ENCODE measurements at regions not wholly inside any gene's neighbourhood (a gene's known extent, or its start where the extent isn't known, plus 50 kb on each side); places are given as distances from the start of the nearest gene placed in this dataset.

DNA sequence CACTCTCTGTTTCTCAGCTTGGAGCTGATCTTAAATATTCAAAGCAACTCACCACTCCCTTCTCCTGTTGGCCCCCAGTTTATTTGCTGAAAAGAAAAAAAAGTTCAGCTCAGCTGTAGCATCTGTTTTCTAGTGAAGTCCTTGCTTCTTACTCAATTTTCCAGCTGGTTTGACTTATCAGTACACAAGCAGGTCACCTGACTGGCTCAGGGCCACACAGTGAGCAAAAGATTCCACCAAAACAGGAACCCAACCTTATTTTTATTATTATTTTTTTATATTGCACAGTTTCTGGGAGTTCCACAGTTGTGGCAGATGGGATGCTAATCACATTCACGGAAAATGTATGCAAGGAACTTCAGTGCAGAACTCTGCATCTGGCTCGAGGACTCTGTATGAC is 390.7 kb upstream of the RGMA start:
- TF ChIP-seq, protein P1, sequence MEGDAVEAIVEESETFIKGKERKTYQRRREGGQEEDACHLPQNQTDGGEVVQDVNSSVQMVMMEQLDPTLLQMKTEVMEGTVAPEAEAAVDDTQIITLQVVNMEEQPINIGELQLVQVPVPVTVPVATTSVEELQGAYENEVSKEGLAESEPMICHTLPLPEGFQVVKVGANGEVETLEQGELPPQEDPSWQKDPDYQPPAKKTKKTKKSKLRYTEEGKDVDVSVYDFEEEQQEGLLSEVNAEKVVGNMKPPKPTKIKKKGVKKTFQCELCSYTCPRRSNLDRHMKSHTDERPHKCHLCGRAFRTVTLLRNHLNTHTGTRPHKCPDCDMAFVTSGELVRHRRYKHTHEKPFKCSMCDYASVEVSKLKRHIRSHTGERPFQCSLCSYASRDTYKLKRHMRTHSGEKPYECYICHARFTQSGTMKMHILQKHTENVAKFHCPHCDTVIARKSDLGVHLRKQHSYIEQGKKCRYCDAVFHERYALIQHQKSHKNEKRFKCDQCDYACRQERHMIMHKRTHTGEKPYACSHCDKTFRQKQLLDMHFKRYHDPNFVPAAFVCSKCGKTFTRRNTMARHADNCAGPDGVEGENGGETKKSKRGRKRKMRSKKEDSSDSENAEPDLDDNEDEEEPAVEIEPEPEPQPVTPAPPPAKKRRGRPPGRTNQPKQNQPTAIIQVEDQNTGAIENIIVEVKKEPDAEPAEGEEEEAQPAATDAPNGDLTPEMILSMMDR (conservative IDR thresholded peaks at IDR 0.05; ENCODE audit: low read depth, low read length) = no peak
- TF ChIP-seq, protein P2, sequence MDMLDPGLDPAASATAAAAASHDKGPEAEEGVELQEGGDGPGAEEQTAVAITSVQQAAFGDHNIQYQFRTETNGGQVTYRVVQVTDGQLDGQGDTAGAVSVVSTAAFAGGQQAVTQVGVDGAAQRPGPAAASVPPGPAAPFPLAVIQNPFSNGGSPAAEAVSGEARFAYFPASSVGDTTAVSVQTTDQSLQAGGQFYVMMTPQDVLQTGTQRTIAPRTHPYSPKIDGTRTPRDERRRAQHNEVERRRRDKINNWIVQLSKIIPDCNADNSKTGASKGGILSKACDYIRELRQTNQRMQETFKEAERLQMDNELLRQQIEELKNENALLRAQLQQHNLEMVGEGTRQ (IDR thresholded peaks at IDR 0.05; ENCODE audit: low read depth, low read length) = no peak
- no peak for TF ChIP-seq POLR2A (IDR thresholded peaks at IDR 0.05; ENCODE audit: low read depth, low read length)
- TF ChIP-seq SMC3 (IDR thresholded peaks at IDR 0.05; ENCODE audit: low read depth, low read length) = no peak
- TF ChIP-seq CEBPB (IDR thresholded peaks at IDR 0.05; ENCODE audit: low read depth, low read length) = no peak
- no peak for TF ChIP-seq RFX5 (IDR thresholded peaks at IDR 0.05; ENCODE audit: low read depth, low read length)
- TF ChIP-seq NFE2L2 (IDR thresholded peaks at IDR 0.05; ENCODE audit: low read depth, low read length) = no peak
- TF ChIP-seq RCOR1 (IDR thresholded peaks at IDR 0.05; ENCODE audit: insufficient replicate concordance, low read length) = no peak
- TF ChIP-seq FOS (IDR thresholded peaks at IDR 0.05; ENCODE audit: low read depth, low read length) = no peak
- no peak for TF ChIP-seq RAD21 (IDR thresholded peaks at IDR 0.05; ENCODE audit: low read length)
- TF ChIP-seq, protein P3, sequence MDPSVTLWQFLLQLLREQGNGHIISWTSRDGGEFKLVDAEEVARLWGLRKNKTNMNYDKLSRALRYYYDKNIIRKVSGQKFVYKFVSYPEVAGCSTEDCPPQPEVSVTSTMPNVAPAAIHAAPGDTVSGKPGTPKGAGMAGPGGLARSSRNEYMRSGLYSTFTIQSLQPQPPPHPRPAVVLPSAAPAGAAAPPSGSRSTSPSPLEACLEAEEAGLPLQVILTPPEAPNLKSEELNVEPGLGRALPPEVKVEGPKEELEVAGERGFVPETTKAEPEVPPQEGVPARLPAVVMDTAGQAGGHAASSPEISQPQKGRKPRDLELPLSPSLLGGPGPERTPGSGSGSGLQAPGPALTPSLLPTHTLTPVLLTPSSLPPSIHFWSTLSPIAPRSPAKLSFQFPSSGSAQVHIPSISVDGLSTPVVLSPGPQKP (IDR thresholded peaks at IDR 0.05; ENCODE audit: borderline replicate concordance, low read depth, low read length) = no peak
- TF ChIP-seq MAZ (IDR thresholded peaks at IDR 0.05; ENCODE audit: borderline replicate concordance, low read depth, low read length) = no peak
- TF ChIP-seq MAFK (IDR thresholded peaks at IDR 0.05; ENCODE audit: low read depth, low read length) = no peak
- TF ChIP-seq MXI1 (IDR thresholded peaks at IDR 0.05; ENCODE audit: borderline replicate concordance, low read depth, low read length) = no peak
